Mucosa of descending colon (tissue), 3 donors: ENCODE measurements at regions not wholly inside any gene's neighbourhood (a gene's known extent, or its start where the extent isn't known, plus 50 kb on each side); places are given as distances from the start of the nearest gene placed in this dataset.
"Not testable (repeated sequence)": the region's sequence is repeated elsewhere in the genome, so short reads cannot be mapped to it uniquely, and the experiment has no call there.

Source experiments
- ATAC-seq: fragments of 200-7000 bp; cut with Tn5 transposase; one replicate; pipeline ENCODE4 v1.9.1; 2020; ENCODE audit warnings: mild to moderate bottlenecking, moderate library complexity
- DNase-seq, 3 donors: peaks; one replicate each; pipeline ENCODE4 v3.0.0-alpha.2; 2020
- H3K36me3 ChIP-seq: fragments of 200-600 bp; one replicate; pipeline ENCODE4 v1.8.0; 2021; ENCODE audit warnings: low read depth, mild to moderate bottlenecking
- H3K4me1 ChIP-seq: fragments of 200-600 bp; one replicate; pipeline ENCODE4 v1.8.0; 2021; ENCODE audit warnings: low read depth, mild to moderate bottlenecking
- H3K4me3 ChIP-seq: fragments of 200-600 bp; one replicate; pipeline ENCODE4 v1.8.0; 2021; ENCODE audit warnings: mild to moderate bottlenecking
- H3K9me3 ChIP-seq: fragments of 200-600 bp; one replicate; pipeline ENCODE4 v1.8.0; 2021; ENCODE audit warnings: mild to moderate bottlenecking
- intact Hi-C, 2 donors: fragments of 100-400 bp; cut with DNase I in 1 of 2; cut with micrococcal nuclease in 1 of 2; formaldehyde crosslinking; loops; one replicate each; pipeline versions ENCODE4 v1.11.0 to v1.11.1; 2022; cut with DNase I, micrococcal nuclease
- TF ChIP-seq, protein P1 (sequence below): fragments of 200-600 bp; IDR thresholded peaks from one replicate; pipeline ENCODE4 v1.8.0; 2022; ENCODE audit warnings: antibody characterized with exemption, mild to moderate bottlenecking
- donor health status: DM: no; HTN: no; CAD: no; lungs with moderate emphysema.
- donor health status: DM: no; HTN: no; CAD: no.
- donor health status: DM: no; HTN: yes; CAD: no.

DNA sequence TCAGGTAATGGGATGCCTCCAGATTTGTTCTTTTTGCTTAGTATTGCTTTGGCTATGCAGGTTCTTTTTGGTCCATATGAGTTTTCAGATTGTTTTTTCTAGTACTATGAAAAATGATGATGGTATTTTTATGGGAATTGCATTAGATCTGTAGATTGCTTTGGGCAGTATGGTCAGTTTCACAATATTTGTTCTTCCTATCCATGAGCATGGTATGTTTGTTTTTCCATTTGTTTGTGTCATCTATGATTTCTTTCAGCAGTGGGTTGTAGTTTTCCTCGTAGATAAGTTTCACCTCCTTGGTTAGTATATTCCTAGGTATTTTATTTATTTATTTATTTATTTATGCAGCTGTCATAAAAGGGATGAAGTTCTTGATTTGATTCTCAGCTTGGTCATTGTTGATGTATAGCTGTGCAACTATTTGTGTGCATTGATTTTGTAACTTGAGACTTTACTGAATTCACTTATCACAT lies 103.9 kb upstream of the DNAH14 start:
- ATAC-seq (no peak), DNase-seq (no peak)
- H3K36me3 ChIP-seq: no peaks in the 10 kb centered on the region
- H3K9me3 ChIP-seq: peaks cover 16% of the 10 kb centered on the region
- no peaks in the 10 kb centered on the region for H3K4me1 ChIP-seq
- no peak overlapping the region for H3K4me3 ChIP-seq
- TF ChIP-seq, protein P1, sequence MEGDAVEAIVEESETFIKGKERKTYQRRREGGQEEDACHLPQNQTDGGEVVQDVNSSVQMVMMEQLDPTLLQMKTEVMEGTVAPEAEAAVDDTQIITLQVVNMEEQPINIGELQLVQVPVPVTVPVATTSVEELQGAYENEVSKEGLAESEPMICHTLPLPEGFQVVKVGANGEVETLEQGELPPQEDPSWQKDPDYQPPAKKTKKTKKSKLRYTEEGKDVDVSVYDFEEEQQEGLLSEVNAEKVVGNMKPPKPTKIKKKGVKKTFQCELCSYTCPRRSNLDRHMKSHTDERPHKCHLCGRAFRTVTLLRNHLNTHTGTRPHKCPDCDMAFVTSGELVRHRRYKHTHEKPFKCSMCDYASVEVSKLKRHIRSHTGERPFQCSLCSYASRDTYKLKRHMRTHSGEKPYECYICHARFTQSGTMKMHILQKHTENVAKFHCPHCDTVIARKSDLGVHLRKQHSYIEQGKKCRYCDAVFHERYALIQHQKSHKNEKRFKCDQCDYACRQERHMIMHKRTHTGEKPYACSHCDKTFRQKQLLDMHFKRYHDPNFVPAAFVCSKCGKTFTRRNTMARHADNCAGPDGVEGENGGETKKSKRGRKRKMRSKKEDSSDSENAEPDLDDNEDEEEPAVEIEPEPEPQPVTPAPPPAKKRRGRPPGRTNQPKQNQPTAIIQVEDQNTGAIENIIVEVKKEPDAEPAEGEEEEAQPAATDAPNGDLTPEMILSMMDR: no peak
- intact Hi-C loops: loop anchor here in 1 of 2 donors (10.0 kb wide), 1 partner anchor 151 kb away; no protein-coding TSS in a partner anchor

DNA sequence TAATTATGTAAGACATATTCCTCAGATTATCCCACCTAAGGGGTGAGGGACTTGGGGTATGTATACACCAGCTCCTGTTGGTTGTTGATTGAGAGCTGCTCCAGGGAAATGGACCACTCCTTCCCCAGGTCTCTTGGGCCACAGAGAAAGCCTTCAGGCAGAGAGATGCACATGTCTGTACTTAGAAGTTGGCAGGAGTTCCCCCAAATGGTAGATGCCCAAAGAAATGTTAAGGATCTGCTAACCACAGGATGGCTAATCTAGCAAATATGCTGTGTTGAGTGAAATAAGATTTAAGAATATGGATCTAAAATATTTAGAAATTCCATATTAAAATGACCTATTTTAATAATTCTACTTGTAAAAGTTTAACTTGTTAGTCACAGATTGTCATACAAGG lies 100.8 kb upstream of the DNAH14 start:
- Histone ChIP-seq H3K4me1 (no peaks in the 10 kb centered on the region), H3K9me3 (peaks cover 7% of the 10 kb centered on the region), H3K4me3 (no peak overlapping the region), H3K36me3 (no peaks in the 10 kb centered on the region)
- ATAC-seq: no peak
- TF ChIP-seq, protein P1: no peak
- DNase-seq: no peak
- intact Hi-C loops: loop anchor here in 1 of 2 donors (10.0 kb wide), 1 partner anchor 154 kb away; no protein-coding TSS in a partner anchor

DNA sequence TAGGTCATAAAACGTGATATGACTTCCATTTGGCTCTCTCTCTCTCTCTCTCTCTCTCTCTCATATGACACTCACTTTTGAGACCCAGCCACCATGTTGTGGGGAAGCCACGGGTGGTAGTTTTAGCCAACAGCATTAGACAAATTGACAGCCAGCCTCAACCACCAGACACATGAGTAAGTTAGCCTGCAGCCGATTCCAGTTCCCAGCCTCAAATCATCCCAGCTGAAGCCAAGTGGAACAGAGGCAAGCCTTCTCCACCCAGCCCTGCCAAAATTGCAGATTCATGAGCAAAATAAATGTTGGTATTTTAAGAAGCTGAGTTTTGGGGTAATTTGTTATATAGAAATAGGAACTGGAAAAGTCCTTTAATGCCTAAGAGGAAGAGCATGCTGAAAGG lies 98.0 kb upstream of the DNAH14 start:
- peaks cover 7% of the 10 kb centered on the region for H3K9me3 ChIP-seq
- TF ChIP-seq, protein P1: no peak
- H3K4me3 ChIP-seq: no peak overlapping the region
- ATAC-seq (no peak), DNase-seq (no peak)
- H3K36me3 ChIP-seq: no peaks in the 10 kb centered on the region
- intact Hi-C loops: no loop called here
- H3K4me1 ChIP-seq: no peaks in the 10 kb centered on the region

DNA sequence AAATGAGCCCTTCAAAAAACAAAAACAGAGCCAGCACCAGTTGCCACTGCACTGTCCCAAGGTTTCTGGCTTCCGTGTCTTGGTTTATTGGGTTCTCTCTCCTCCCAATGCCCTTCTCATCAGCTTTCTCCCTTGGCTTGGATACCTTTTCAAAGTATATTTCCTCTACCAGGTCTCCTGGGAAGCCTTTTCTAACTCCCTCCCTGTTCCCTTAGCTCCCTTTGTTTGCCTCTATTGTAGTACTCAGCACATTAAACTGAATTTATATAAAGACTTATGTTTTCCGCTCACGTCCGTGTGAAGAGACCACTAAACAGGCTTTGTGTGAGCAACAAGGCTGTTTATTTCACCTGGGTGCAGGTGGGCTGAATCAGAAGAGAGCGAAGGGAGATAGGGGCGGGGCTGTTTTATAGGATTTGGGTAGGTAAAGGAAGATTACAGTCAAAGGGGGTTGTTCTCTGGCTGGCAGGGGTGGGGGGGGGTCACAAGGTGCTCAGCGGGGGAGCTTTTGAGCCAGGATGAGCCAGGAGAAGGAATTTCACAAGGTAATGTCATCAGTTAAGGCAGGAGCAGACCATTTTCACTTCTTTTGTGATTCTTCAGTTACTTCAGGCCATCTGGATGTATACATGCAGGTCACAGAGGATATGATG lies 89.7 kb upstream of the DNAH14 start:
- H3K9me3 ChIP-seq: peaks cover 12% of the 10 kb centered on the region
- H3K4me1 ChIP-seq, intact Hi-C loops, DNase-seq, H3K4me3 ChIP-seq, ATAC-seq, H3K36me3 ChIP-seq: not testable (repeated sequence)

DNA sequence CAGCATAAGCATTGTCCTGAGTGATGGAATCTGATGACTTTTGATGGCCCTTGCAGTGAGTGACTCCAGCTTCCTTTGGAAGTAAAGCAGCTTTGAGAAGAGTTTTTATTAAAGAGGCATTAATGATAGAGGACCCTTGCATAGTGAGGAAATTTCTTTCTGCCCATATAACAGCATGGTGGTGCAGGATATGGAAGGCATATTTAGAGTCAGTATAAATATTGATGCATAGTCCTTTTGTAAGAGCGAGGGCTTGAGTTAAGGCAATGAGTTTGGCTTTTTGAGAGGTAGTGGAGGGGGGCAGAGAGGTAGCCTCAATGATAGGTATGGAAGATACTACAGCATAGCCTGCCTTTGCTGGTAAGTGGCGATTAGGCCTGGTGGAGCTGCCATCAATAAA lies 87.7 kb upstream of the DNAH14 start:
- ATAC-seq, H3K36me3 ChIP-seq, intact Hi-C loops, H3K4me3 ChIP-seq, H3K4me1 ChIP-seq, DNase-seq: not testable (repeated sequence)
- H3K9me3 ChIP-seq: peaks cover 12% of the 10 kb centered on the region

DNA sequence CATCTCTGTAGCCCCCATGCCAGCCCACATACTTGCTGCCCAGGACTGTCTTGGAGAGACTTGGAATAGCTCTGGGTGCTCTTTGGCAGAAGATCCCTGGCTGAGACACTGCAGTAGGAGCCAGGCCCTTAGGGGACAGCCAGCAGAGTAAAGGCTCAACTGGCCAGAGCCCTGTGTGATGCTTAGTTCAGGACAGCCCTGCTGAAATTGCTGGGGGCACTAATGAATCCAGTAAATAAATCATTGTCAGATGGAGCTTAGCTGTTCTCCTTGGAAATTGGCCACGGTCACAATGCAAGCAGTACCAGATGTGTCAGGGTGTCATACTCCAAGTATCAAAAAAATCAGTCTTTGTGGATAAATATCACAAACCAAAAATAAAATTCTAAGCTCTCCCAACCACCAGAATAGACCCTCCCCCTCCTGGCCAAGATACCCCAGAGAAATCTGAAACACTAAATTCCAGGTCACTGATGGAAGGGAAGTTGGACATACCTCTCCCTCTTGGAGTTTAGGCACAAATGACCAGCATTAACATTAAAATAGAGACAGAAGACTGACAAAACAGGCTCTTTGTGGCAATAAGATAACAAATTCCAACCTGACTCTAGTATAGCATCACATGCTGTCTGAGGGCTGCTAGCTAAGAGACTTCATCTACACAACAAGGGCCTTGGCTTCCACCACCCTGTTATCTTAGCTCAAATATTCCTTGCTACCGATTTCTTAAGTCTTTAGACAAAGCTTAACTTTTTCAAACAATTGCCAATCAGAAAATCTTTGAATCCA lies 83.2 kb upstream of the DNAH14 start:
- Histone ChIP-seq H3K4me3 (no peak overlapping the region), H3K36me3 (no peaks in the 10 kb centered on the region), H3K4me1 (no peaks in the 10 kb centered on the region), H3K9me3 (peaks cover 7% of the 10 kb centered on the region)
- ATAC-seq (no peak), DNase-seq (no peak)
- intact Hi-C loops: no loop called here
- TF ChIP-seq, protein P1: no peak
